ENCODE measurements at regions not wholly inside any gene's neighbourhood (a gene's known extent, or its start where the extent isn't known, plus 50 kb on each side); places are given as distances from the start of the nearest gene placed in this dataset.

DNA sequence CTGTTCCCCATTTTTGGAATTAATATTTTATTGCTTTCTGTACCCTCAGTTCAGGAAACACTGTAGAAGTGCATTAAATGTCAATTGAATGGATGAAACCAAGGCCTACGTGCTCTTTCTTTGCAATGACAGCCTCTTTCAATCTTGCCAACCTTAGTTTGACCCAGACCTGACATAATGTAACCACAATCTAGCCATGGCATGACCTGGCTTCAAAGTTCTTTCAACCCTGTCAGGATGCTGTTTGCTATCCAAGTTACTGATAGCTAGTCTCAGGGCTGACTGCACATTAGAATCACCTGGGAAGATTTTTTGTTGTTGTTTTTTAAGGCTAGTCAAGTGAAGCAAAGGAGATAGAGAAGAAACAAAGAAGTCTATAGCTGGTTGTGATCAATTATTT is 190.9 kb upstream of the PKDCC start:
- ATAC-seq (ENCODE audit: low read depth): no peak
- Histone ChIP-seq H3K4me3 (ENCODE audit: severe bottlenecking) (no peak overlapping the region), H3K9me3 (ENCODE audit: severe bottlenecking) (no peaks in the 10 kb centered on the region), H3K36me3 (ENCODE audit: low read depth) (no peaks in the 10 kb centered on the region), H3K4me1 (ENCODE audit: insufficient read depth, poor library complexity, severe bottlenecking) (peaks cover 20% of the 10 kb centered on the region), H3K27me3 (ENCODE audit: insufficient read depth, poor library complexity, severe bottlenecking) (no peaks in the 10 kb centered on the region), H3K27ac (ENCODE audit: poor library complexity, severe bottlenecking) (no peak overlapping the region)
- TF ChIP-seq, protein P1, sequence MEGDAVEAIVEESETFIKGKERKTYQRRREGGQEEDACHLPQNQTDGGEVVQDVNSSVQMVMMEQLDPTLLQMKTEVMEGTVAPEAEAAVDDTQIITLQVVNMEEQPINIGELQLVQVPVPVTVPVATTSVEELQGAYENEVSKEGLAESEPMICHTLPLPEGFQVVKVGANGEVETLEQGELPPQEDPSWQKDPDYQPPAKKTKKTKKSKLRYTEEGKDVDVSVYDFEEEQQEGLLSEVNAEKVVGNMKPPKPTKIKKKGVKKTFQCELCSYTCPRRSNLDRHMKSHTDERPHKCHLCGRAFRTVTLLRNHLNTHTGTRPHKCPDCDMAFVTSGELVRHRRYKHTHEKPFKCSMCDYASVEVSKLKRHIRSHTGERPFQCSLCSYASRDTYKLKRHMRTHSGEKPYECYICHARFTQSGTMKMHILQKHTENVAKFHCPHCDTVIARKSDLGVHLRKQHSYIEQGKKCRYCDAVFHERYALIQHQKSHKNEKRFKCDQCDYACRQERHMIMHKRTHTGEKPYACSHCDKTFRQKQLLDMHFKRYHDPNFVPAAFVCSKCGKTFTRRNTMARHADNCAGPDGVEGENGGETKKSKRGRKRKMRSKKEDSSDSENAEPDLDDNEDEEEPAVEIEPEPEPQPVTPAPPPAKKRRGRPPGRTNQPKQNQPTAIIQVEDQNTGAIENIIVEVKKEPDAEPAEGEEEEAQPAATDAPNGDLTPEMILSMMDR (IDR thresholded peaks at IDR 0.05; ENCODE audit: poor library complexity, severe bottlenecking): no peak
- no peak for DNase-seq (ENCODE audit: low spot score)

DNA sequence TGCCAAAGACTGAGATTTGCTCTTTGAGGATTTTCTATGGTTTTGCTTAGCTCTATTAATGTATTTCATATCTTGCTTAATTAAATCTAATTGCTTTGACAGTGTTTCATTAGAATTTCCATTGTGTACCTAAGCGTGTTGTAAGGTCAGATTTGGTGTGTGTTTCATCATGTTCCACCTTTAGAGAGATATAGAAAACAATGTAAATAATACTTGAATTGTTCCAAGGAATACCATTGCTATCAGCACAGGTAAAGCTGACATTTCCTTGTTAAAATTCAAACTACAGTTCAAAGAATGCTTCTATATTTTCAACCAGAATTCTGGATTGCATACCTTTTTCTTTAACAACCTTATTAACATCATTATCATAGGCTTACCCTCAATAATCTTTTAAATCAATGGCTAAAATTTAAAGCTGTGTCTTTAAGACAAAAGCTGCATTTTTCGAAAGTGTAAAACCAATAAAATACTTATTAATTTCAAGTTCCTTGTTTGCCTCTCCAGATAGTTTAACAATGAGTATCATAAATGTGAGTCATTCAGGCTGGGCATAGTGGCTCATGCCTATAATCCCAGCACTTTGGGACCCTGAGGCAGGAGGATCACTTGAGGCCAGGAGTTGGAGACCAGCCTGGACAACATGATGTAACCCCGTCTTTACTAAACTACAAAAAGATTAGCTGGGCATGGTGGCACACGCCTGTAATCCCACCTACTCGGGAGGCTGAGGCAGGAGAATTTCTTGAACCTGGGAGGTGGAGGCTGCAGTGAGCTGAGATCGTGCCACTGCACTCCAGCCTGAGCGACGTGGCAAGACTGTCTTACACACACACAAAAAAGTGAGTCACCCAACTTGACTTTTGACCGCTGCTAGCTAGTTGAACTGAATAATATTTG is 188.0 kb upstream of the PKDCC start:
- Histone ChIP-seq H3K4me1 (ENCODE audit: insufficient read depth, poor library complexity, severe bottlenecking) (peaks cover 20% of the 10 kb centered on the region), H3K27me3 (ENCODE audit: insufficient read depth, poor library complexity, severe bottlenecking) (no peaks in the 10 kb centered on the region), H3K9me3 (ENCODE audit: severe bottlenecking) (no peaks in the 10 kb centered on the region), H3K27ac (ENCODE audit: poor library complexity, severe bottlenecking) (peak overlapping the region; percentile 54), H3K36me3 (ENCODE audit: low read depth) (no peaks in the 10 kb centered on the region), H3K4me3 (ENCODE audit: severe bottlenecking) (no peak overlapping the region)
- TF ChIP-seq, protein P1 (IDR thresholded peaks at IDR 0.05; ENCODE audit: poor library complexity, severe bottlenecking): no peak
- DNase-seq (ENCODE audit: low spot score) (no peak), ATAC-seq (ENCODE audit: low read depth) (peak; percentile 98)

DNA sequence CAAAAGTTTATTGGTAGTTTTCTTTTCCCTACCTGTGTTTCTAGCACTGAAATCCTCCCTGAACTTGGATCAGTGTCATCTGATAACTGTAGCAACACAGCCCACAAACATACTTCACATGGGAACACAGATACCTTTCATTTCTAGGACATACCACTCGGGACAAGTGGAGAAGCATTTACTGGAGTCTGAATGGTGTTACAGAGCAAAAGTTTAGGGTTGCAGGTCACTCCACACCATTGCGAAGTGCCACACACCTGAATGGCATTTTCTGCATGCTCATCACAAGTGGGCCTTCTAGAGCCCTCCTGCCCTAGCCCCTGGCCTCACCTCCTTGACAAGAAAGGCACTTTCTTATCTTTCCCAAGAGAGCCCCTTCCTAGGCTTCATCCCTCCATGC is 184.8 kb upstream of the PKDCC start:
- Histone ChIP-seq H3K4me1 (ENCODE audit: insufficient read depth, poor library complexity, severe bottlenecking) (peaks cover 20% of the 10 kb centered on the region), H3K36me3 (ENCODE audit: low read depth) (no peaks in the 10 kb centered on the region), H3K4me3 (ENCODE audit: severe bottlenecking) (no peak overlapping the region), H3K27ac (ENCODE audit: poor library complexity, severe bottlenecking) (no peak overlapping the region), H3K9me3 (ENCODE audit: severe bottlenecking) (no peaks in the 10 kb centered on the region), H3K27me3 (ENCODE audit: insufficient read depth, poor library complexity, severe bottlenecking) (no peaks in the 10 kb centered on the region)
- TF ChIP-seq, protein P1 (IDR thresholded peaks at IDR 0.05; ENCODE audit: poor library complexity, severe bottlenecking): no peak
- ATAC-seq (ENCODE audit: low read depth) (no peak), DNase-seq (ENCODE audit: low spot score) (no peak)

DNA sequence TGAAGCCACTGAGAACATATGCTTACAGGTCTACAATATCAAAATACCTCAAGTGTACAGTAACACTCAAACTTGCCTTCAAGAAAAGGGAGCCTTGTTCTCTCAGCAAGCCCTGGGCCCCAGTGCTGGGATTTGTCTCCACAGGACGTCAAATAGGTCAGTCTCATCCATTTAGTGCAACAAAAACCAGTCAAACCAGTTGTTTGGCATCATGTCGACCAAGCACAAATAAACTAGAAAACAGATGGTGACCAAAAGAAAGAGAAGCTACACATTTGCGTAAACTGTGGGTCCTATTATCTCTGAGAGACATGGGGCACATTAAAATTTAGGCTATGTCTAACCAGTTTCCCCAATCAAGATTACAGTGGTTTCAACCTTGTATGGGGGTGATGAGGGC is 182.6 kb upstream of the PKDCC start:
- H3K27ac ChIP-seq (ENCODE audit: poor library complexity, severe bottlenecking): no peak overlapping the region
- H3K4me3 ChIP-seq (ENCODE audit: severe bottlenecking): no peak overlapping the region
- peaks cover 8% of the 10 kb centered on the region for H3K4me1 ChIP-seq (ENCODE audit: insufficient read depth, poor library complexity, severe bottlenecking)
- TF ChIP-seq, protein P1 (IDR thresholded peaks at IDR 0.05; ENCODE audit: poor library complexity, severe bottlenecking): no peak
- no peaks in the 10 kb centered on the region for H3K9me3 ChIP-seq (ENCODE audit: severe bottlenecking)
- no peak for DNase-seq (ENCODE audit: low spot score)
- H3K27me3 ChIP-seq (ENCODE audit: insufficient read depth, poor library complexity, severe bottlenecking): no peaks in the 10 kb centered on the region
- ATAC-seq (ENCODE audit: low read depth): no peak
- H3K36me3 ChIP-seq (ENCODE audit: low read depth): no peaks in the 10 kb centered on the region

DNA sequence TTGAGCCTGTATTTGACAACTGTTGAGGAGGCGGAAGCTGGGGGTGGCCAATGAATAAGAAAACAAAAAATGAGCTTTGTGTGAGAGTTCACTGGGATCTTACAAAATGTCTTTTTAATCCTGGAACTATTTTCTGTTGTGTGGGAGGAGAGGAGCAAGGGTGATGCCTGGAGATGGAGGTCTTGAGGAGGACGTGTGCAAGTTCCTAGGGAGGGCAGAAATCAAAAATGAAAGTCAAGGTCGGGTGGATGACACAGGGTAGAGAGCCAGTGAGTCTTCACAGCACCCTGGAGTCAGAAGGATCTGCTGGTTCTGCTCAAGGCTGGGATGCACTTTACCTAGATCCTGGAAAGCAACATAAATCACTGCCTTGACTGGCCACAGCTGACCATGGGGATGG is 180.3 kb upstream of the PKDCC start:
- DNase-seq (ENCODE audit: low spot score) (no peak), ATAC-seq (ENCODE audit: low read depth) (no peak)
- Histone ChIP-seq H3K4me1 (ENCODE audit: insufficient read depth, poor library complexity, severe bottlenecking) (no peaks in the 10 kb centered on the region), H3K4me3 (ENCODE audit: severe bottlenecking) (no peak overlapping the region), H3K9me3 (ENCODE audit: severe bottlenecking) (no peaks in the 10 kb centered on the region), H3K27ac (ENCODE audit: poor library complexity, severe bottlenecking) (no peak overlapping the region), H3K27me3 (ENCODE audit: insufficient read depth, poor library complexity, severe bottlenecking) (no peaks in the 10 kb centered on the region), H3K36me3 (ENCODE audit: low read depth) (no peaks in the 10 kb centered on the region)
- TF ChIP-seq, protein P1 (IDR thresholded peaks at IDR 0.05; ENCODE audit: poor library complexity, severe bottlenecking): no peak

All from RWPE2 (cell line).